Mononuclear cell (primary cell): ENCODE measurements at regions not wholly inside any gene's neighbourhood (a gene's known extent, or its start where the extent isn't known, plus 50 kb on each side); places are given as distances from the start of the nearest gene placed in this dataset.

ENCODE experiments used
- H3K27me3 ChIP-seq: 2 replicates; pipeline ENCODE4 v1.6.0; 2011; ENCODE audit warnings: low read length, control low read depth; ENCODE audit not compliant: insufficient read depth
- H3K4me1 ChIP-seq: 2 replicates; pipeline ENCODE4 v1.5.1; 2011; ENCODE audit warnings: mild to moderate bottlenecking, low read length, control low read depth; ENCODE audit not compliant: insufficient read depth
- H3K4me3 ChIP-seq: 2 replicates; pipeline ENCODE4 v1.5.1; 2011; ENCODE audit warnings: mild to moderate bottlenecking, low read length, moderate library complexity
- H3K9me3 ChIP-seq: 2 replicates; pipeline ENCODE4 v1.5.1; 2011; ENCODE audit warnings: low read depth, mild to moderate bottlenecking, control low read depth, low read length

DNA sequence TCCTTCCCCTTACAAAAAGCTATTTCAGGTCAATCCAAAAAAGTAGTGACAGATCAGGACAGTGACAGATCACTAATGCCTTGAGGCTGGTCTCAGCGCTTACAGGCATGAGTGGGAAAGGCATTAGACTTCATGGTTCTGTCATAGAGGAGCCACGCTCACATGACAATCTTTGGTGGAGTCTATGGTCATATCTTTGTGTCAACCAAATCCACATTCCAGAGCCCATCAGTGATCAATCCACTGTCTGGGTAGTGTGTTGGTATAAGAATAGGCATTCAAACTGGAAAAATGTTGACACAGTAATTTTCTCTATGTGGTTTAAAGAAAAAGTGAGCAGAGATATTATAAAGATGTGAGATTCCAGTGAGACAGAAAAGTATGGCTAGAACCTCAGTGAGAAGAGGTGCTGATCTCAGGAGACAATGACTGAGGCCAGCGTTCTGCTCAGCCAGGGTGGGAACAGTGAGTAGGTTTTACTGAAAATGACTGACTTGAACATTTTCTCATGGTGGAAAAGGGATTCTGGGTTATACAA lies 215.0 kb downstream of the IRS1 start:
- Histone ChIP-seq H3K27me3 (no peaks in the 10 kb centered on the region), H3K4me3 (no peak overlapping the region), H3K9me3 (peaks cover 4% of the 10 kb centered on the region), H3K4me1 (no peaks in the 10 kb centered on the region)

DNA sequence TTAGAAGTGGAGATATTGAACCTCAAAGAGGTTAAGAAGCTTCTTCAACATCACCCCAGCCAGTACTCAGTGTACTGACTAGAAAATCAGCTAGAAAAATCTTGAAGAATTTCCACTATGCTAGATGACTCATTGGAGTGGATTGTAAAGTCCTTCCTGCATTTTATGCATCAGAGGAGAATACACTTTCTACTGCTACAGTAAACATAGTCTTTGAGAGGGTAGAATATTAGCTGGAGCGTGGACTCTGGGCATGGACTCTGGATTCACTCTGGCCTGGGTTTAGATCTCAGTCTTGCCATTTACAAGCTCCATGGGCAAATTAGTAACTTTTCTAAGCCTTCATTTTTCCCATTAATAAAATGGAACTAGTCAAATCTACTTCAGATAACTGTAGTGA lies 215.9 kb downstream of the IRS1 start:
- Histone ChIP-seq H3K4me3 (no peak overlapping the region), H3K4me1 (no peaks in the 10 kb centered on the region), H3K9me3 (peaks cover 4% of the 10 kb centered on the region), H3K27me3 (no peaks in the 10 kb centered on the region)

DNA sequence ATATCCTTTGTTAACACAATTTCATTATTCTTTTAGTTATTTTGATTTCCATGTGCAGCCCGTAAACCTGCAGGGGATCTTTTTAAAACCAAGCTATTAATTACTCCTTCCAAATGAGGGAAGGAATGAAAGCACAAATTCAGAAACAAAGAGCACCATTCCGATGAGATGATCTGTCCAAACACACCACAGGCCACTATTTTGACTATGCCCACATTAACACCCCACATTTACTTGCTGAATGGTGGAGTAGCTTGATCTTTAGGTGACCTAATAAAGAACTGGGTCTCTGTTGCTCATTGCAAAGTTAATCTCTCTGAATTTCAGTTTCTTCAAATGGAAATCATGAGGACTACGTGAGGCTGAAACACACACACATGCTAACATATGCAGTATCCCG lies 218.0 kb downstream of the IRS1 start:
- Histone ChIP-seq H3K4me1 (no peaks in the 10 kb centered on the region), H3K9me3 (no peaks in the 10 kb centered on the region)

DNA sequence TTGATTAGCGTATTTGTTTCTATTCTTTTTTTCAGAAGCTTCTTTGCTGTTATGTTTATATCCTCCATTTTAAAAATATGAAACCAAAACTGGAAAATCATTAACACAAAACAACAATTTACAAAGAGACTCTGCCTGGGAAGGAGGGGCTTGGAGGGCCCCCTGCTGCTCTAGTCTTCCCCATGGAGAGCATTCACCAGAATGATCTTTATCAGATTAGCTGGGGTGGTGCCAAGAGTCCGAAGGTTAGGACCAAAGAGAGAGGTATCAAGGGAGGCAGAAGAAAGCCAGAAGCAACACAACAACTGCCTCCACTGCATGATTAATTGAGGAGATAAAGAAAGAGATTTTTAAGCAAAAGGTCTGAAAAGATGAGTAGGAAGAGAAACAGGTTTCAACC lies 218.6 kb downstream of the IRS1 start:
- Histone ChIP-seq H3K9me3 (no peaks in the 10 kb centered on the region), H3K4me1 (no peaks in the 10 kb centered on the region), H3K4me3 (no peak overlapping the region), H3K27me3 (no peaks in the 10 kb centered on the region)

More for the DNA sequence above, 218.0 kb downstream of the IRS1 start:
- no peaks in the 10 kb centered on the region for H3K27me3 ChIP-seq
- H3K4me3 ChIP-seq, result no peak overlapping the region

DNA sequence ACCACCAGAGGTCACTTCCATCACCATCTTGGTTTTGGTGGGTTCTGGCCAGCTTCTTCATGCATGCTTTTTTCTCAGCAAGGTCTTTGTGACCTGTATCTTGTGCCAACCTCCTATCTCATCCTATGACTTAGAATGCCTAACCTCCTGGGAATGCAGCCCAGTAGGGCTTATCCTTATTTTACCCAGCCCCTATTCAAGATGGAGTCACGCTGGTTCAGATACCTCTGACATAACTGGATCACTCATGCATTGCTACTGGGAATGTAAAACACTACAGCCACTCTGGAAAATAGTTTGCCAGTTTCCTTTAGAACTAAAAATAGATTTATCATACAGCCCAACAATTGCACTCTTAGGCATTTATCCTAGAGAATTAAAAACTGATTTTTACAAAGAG lies 219.2 kb downstream of the IRS1 start:
- H3K4me3 ChIP-seq, result no peak overlapping the region
- H3K4me1 ChIP-seq, result no peaks in the 10 kb centered on the region
- no peaks in the 10 kb centered on the region for H3K9me3 ChIP-seq
- H3K27me3 ChIP-seq, result no peaks in the 10 kb centered on the region

DNA sequence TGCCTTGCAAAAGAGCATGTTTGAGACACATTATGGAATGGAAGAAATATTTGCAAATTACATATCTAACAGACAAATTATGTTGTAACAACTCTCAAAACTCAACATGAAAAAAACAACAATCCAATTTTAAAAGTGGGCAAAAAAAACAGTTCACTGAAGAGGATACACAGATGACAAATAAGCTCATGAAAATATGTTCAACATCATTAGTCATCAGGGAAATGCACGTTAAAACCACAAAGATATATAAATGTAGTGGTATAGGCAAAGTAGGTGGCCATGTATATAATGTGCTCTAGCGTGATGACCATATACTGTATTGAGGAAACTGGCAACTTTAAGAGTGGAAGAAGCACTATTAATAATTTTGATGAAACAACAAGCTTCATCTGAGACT lies 220.1 kb downstream of the IRS1 start:
- Histone ChIP-seq H3K27me3 (no peaks in the 10 kb centered on the region), H3K4me3 (no peak overlapping the region), H3K9me3 (no peaks in the 10 kb centered on the region), H3K4me1 (no peaks in the 10 kb centered on the region)

DNA sequence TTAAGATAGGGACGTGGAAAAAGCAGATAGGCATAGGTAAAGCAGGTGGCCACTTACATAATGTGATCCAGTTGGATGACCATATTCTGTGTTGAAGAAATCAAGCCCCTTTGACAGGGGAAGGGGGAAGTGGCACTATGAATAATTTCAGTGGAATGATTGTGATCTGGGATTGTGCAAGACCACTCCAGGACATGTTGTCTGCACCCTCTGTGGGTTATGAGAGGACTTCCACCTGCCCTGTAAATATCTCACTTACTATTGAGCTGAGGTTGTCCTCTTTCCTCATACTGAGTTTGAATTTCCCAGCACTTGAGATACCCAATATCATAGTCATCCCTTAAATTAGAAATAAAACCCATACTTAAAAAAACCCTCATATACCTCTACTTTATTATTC lies 220.7 kb downstream of the IRS1 start:
- Histone ChIP-seq H3K4me3 (no peak overlapping the region), H3K27me3 (no peaks in the 10 kb centered on the region), H3K9me3 (no peaks in the 10 kb centered on the region), H3K4me1 (no peaks in the 10 kb centered on the region)

DNA sequence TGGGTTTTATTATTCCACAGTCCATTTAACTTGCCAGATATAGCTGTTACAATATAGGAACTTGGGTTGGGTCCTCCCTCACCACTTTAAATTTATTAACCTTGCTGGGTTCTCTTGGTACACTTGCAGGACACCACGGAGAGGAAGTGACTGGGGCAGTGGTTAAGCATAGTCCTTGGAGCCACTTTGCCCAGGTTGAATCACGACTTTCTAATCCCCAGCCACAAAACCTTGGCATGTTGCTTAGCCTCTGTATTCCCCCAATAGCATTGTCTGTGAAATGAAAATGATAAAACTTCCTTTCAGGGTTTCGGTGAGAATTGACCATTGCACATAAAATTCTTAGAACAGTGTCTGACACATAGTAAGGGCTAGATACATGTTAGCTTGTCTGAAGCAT lies 221.2 kb downstream of the IRS1 start:
- Histone ChIP-seq H3K4me3 (no peak overlapping the region), H3K9me3 (no peaks in the 10 kb centered on the region), H3K27me3 (no peaks in the 10 kb centered on the region), H3K4me1 (no peaks in the 10 kb centered on the region)

DNA sequence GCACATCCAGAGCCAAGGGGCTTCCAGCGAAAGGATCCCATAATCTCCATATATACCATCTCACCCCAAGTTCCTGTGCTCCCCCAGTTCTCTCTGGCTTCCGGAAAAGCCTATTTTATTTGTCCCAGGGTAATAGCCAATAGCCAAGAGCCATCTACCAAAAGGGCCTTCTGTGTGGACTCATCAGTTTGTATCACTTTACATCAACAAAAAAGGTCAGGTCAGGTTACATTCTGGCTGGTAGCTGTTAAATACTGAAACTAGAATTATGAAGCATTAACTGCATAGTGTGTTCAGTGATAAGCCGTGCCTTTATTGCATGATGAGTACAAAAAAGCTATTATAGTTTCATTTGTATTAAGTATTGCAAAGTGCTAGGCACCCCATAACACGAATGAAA lies 223.7 kb downstream of the IRS1 start:
- Histone ChIP-seq H3K27me3 (no peaks in the 10 kb centered on the region), H3K4me1 (no peaks in the 10 kb centered on the region), H3K9me3 (no peaks in the 10 kb centered on the region), H3K4me3 (no peak overlapping the region)

DNA sequence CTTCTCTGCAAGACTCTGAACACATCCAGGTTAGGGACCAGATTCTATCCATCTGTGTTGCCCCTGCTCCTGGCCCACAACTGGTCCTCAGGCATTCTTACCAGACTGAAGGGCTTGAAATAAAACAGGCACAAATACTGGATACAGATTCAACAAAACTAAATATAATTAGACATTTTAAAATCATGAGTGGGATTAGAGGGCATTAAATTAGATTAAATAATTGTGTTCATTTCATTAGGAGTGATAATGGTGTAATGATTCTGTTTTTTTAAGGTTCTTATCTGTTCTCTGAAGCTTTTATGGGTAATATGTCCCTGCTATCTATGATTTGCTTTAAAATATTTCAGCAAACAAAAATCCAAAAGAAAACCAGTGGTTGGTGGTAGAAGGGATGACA lies 226.5 kb downstream of the IRS1 start:
- H3K4me1 ChIP-seq, result no peaks in the 10 kb centered on the region
- no peak overlapping the region for H3K4me3 ChIP-seq

DNA sequence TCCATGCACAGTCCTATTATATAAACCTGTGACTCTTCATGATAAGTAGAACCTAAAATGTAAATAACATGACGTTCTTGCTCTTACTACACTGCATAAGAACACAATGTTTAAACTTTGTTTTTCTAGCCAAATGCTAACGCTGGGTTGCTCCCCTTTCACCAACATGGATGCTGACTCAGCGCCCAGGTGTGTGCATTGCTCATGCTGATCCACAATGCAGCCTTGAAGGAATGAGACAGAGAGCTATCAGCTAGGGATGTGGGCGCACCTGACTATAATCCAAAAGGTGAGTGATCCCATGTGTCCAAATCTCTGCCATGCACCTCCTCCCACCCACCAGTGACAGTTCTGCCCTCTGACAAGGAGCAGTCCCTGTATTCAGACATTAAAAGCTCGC lies 235.0 kb downstream of the IRS1 start:
- Histone ChIP-seq H3K4me1 (no peaks in the 10 kb centered on the region), H3K9me3 (no peaks in the 10 kb centered on the region), H3K4me3 (no peak overlapping the region), H3K27me3 (no peaks in the 10 kb centered on the region)

More for the DNA sequence above, 226.5 kb downstream of the IRS1 start:
- Histone ChIP-seq H3K9me3 (no peaks in the 10 kb centered on the region), H3K27me3 (no peaks in the 10 kb centered on the region)

DNA sequence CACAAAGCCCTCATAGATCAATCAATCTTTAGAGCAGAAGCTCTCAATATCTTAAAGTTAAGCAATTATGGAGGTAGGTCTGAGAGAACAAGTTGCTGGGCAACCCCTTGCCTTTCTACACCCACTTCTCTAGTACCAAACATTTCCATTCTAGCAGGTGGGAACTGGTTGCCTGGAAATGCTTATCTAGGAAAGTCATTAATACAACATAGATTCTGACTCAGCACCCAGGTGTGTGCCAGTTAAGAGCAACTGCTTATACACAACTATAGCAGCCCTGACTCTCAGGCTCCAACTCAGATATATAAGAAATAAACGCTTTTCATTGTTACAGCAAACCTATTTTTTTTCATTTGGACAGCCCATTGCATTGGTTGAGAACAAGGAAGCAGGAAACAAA lies 237.7 kb downstream of the IRS1 start:
- H3K4me1 ChIP-seq, result no peaks in the 10 kb centered on the region
- no peaks in the 10 kb centered on the region for H3K9me3 ChIP-seq
- H3K4me3 ChIP-seq, result no peak overlapping the region
- no peaks in the 10 kb centered on the region for H3K27me3 ChIP-seq

DNA sequence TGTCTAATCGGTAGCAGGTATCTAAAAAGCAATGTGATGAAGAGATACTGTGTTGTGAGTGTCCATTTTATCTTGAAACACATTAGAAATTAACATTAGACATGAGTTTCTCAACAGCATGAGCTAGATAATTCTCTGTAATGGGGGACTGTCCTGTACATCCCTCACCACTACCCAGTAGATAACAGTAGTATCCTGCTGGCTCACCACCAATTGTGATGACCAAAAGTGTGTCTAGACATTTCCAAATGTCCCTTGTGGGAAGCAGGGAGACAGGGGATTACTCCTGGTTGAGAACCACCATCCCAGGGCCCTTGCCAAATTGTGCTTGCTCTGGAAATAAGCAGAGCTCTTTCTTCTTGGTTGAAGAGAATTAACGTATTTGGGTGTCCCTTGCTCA lies 239.3 kb downstream of the IRS1 start:
- H3K4me3 ChIP-seq, result no peak overlapping the region
- H3K4me1 ChIP-seq, result no peaks in the 10 kb centered on the region
- no peaks in the 10 kb centered on the region for H3K27me3 ChIP-seq
- H3K9me3 ChIP-seq, result no peaks in the 10 kb centered on the region

DNA sequence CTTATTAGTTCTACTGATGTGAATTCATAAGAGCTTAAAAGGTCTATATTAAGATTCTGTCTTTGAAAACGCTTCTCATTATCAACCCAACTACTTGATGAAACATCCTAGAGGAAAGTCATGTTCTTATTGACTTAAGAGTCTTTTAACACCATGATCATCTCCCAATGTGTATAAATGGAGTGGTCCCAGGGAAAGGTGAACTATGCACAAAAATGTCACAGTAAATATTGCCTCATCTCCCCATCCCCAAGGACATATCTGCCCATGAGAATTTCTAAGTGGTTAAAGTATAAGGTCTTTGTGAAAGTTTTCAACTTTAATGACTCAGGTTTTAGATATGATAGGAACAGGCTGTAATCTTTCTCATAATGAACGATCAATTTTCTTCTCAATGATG lies 240.1 kb downstream of the IRS1 start:
- Histone ChIP-seq H3K4me3 (no peak overlapping the region), H3K9me3 (no peaks in the 10 kb centered on the region), H3K27me3 (no peaks in the 10 kb centered on the region), H3K4me1 (no peaks in the 10 kb centered on the region)

DNA sequence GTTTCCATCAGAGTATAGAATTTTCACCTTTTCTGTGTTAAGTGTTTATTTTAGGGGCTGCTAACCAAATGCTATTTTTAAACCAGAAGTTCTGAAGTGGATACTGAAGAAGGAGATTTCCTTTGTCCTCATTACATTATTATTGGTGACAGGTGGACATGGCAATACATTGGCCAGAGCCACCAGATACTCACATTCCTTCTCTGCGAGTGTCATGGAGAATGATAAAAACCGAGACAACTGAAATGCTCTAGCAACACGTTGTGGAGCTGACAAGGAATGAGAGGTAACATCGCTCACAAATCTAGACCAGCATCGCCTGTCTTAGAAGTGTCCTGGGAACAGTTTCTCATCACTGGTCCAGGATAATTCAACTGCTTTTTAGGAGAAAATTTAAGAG lies 241.2 kb downstream of the IRS1 start:
- Histone ChIP-seq H3K4me1 (no peaks in the 10 kb centered on the region), H3K9me3 (no peaks in the 10 kb centered on the region), H3K4me3 (no peak overlapping the region), H3K27me3 (no peaks in the 10 kb centered on the region)

DNA sequence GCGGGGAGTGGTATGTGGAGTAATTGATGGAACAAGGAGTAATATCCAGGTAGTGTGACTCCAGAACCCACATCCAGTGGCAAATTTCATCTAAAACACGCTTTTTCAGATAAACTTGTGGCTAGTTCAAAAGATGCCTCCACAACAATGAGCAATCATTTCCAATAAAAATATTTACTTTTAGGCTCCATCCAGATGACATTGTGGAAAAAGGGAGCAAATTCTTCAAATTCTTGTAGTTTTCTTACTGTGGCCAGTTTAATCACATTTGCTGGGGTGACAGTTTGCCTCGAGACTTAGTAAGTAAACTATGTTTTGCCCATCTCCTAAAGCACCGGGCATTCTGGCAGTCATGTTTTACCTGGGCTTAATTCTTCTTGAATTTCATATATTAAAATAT lies 243.6 kb downstream of the IRS1 start:
- H3K4me1 ChIP-seq, result no peaks in the 10 kb centered on the region
- H3K27me3 ChIP-seq, result no peaks in the 10 kb centered on the region
- no peak overlapping the region for H3K4me3 ChIP-seq
- no peaks in the 10 kb centered on the region for H3K9me3 ChIP-seq

DNA sequence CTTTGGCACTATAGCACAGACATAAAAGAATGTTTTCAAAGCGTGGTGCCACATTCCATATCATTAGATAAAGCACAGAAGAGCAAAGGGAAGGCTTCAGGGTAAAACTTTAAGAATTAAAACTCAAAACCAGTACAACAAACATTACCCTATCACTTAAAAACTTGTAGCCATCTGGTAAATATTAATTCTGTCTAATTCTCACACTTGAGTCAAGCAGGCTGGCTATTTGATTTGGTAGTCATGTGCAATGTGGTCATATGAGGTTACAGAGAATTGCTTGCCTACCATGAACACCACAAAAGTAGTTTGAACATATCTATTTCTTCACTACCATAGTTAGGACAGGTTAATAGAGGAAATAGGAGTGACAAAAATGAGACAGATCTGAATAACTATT lies 244.9 kb downstream of the IRS1 start:
- H3K9me3 ChIP-seq, result no peaks in the 10 kb centered on the region
- H3K4me3 ChIP-seq, result no peak overlapping the region
- H3K27me3 ChIP-seq, result no peaks in the 10 kb centered on the region
- H3K4me1 ChIP-seq, result no peaks in the 10 kb centered on the region
